ENCODE measurements at regions not wholly inside any gene's neighbourhood (a gene's known extent, or its start where the extent isn't known, plus 50 kb on each side); places are given as distances from the start of the nearest gene placed in this dataset.

GRCh38 chr13:86000546-86000945 lies 201.3 kb upstream of the SLITRK6 start:
- no peak for FAIRE-seq

More at GRCh38 chr13:86000546-86000945, 201.3 kb upstream of the SLITRK6 start:
- Histone ChIP-seq H3K79me1 (ENCODE audit: low read depth, low read length) (no peaks in the 10 kb centered on the region), H3K9ac (replicated peaks in 1 of 4; ENCODE audit: extremely low read depth in 1 of 4, low read depth in 3 of 4, low read length in 3 of 4) (no peak overlapping the region), H2AFZ (ENCODE audit: low read length) (no peak overlapping the region), H3K79me2 (ENCODE audit: control insufficient read depth in 1 of 2, insufficient read depth in 2 of 2, low read length in 2 of 2) (no peaks in the 10 kb centered on the region), H3K4me1 (replicated peaks in 1 of 4; ENCODE audit: control insufficient read depth in 3 of 4, insufficient read depth in 4 of 4, low read length in 3 of 4) (no peaks in the 10 kb centered on the region), H2BK120ac (replicated peaks; ENCODE audit: low read depth, low read length) (no peak overlapping the region), H3K9me3 (ENCODE audit: insufficient read depth in 2 of 2, low read depth in 1 of 2, low read length in 1 of 2) (no peaks in the 10 kb centered on the region), H4K8ac (ENCODE audit: extremely low read depth, insufficient read depth, low read length) (no peak overlapping the region), H3K23ac (ENCODE audit: insufficient read length) (no peak overlapping the region), H3K23me2 (ENCODE audit: low read depth, low read length) (no peaks in the 10 kb centered on the region), H3K56ac (replicated peaks; ENCODE audit: insufficient read length, low read depth, low read length) (no peak overlapping the region), H3K36me3 (ENCODE audit: control insufficient read depth in 2 of 4, insufficient read depth in 4 of 4, low read length in 3 of 4) (no peaks in the 10 kb centered on the region), H3K14ac (ENCODE audit: insufficient read length) (no peak overlapping the region), H3K4ac (replicated peaks; ENCODE audit: insufficient read length, low read depth, low read length) (no peak overlapping the region), H2BK15ac (ENCODE audit: low read length) (no peak overlapping the region), H3K4me2 (ENCODE audit: insufficient read depth in 1 of 2, low read depth in 2 of 2, low read length in 2 of 2) (no peak overlapping the region), H4K91ac (replicated peaks; ENCODE audit: insufficient read length, low read length) (no peak overlapping the region), H2BK5ac (ENCODE audit: low read depth, low read length) (no peak overlapping the region), H3K27me3 (replicated peaks in 1 of 4; ENCODE audit: control insufficient read depth in 3 of 4, extremely low read depth in 1 of 4, insufficient read depth in 3 of 4, low read length in 3 of 4) (no peaks in the 10 kb centered on the region), H3K4me3 (ENCODE audit: extremely low read depth in 1 of 4, insufficient read depth in 2 of 4, low read depth in 3 of 4, low read length in 4 of 4) (no peak overlapping the region), H4K20me1 (replicated peaks in 1 of 2; ENCODE audit: control insufficient read depth in 1 of 2, insufficient read depth in 2 of 2, low read length in 2 of 2) (no peaks in the 10 kb centered on the region), H2BK12ac (ENCODE audit: low read depth, low read length) (no peak overlapping the region), H3K27ac (ENCODE audit: low read depth, low read length) (no peak overlapping the region), H2AK5ac (ENCODE audit: low read depth, low read length) (no peak overlapping the region), H4K5ac (ENCODE audit: insufficient read length, low read depth, low read length) (no peak overlapping the region), H2BK20ac (ENCODE audit: low read length) (no peak overlapping the region), H3K18ac (ENCODE audit: extremely low read depth, low read length) (no peak overlapping the region)
- ChIA-PET CTCF (ENCODE audit: partially characterized antibody) (no interaction called here), POLR2A (ENCODE audit: partially characterized antibody) (no interaction called here)
- TF ChIP-seq EZH2 (IDR thresholded peaks at IDR 0.05; ENCODE audit: low read depth, low read length, severe bottlenecking) (no peak), POLR2A (IDR thresholded peaks at IDR 0.05; ENCODE audit: control extremely low read depth in 1 of 2, low read depth in 2 of 2, low read length in 2 of 2) (no peak), CHD2 (IDR thresholded peaks at IDR 0.05; ENCODE audit: low read length) (no peak), KDM4A (IDR thresholded peaks at IDR 0.05; ENCODE audit: low read depth, low read length, severe bottlenecking) (no peak), SP4 (IDR thresholded peaks at IDR 0.05; ENCODE audit: low read length) (no peak), ATF3 (IDR thresholded peaks at IDR 0.05; ENCODE audit: insufficient read depth, low read depth, low read length) (no peak), POLR2AphosphoS5 (IDR thresholded peaks at IDR 0.05; ENCODE audit: low read depth, low read length) (no peak), PHF8 (conservative IDR thresholded peaks at IDR 0.05; ENCODE audit: low read depth, low read length) (no peak), SIN3A (conservative IDR thresholded peaks at IDR 0.05 in 1 of 2, IDR thresholded peaks at IDR 0.05 in 1 of 2; ENCODE audit: low read depth in 1 of 2, low read length in 2 of 2) (no peak), SIX5 (IDR thresholded peaks at IDR 0.05; ENCODE audit: low read depth, low read length) (no peak), EGR1 (IDR thresholded peaks at IDR 0.05; ENCODE audit: borderline replicate concordance, low read depth, low read length) (no peak), POU5F1 (IDR thresholded peaks at IDR 0.05; ENCODE audit: low read depth, low read length) (no peak), EP300 (IDR thresholded peaks at IDR 0.05; ENCODE audit: borderline replicate concordance in 1 of 2, low read depth in 2 of 2, low read length in 2 of 2) (no peak)
- no peak for DNase-seq (ENCODE audit: low read depth in 1 of 2, low spot score in 2 of 2)
- 89% methylated on average over 2 of the region's 2 CpGs; no CpG with 5 or more reads in 1 of the 2 experiments for WGBS, 2 experiments (ENCODE audit: extremely low coverage in 1 of 2, insufficient coverage in 1 of 2, insufficient read length in 1 of 2, insufficient replicate concordance in 2 of 2, low coverage in 1 of 2, low lambda C conversion rate in 2 of 2, missing lambda C conversion rate in 1 of 2)
